ENCODE measurements at regions not wholly inside any gene's neighbourhood (a gene's known extent, or its start where the extent isn't known, plus 50 kb on each side); places are given as distances from the start of the nearest gene placed in this dataset.

DNA sequence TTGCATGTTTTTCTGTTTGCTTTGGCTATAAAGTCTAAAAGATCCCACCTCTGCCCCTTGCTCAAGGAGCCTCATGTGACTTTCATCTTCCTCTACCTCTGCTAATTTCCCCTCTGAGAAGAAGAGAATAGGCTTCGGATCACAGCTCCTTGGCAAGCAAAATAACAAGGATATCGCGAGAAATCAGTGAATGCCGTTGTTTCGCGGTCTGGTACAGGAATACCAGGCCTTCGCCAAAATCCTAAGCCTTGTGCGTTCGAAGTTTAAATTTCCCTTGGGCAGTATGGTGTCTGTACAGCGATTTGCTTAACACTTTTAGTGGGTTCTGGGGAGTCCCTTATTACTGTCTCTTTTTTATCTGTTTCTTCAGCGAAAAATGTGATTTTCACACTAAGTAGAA lies 142.3 kb downstream of the IRF8 start:
- no peak for DNase-seq (ENCODE audit: low spot score)

DNA sequence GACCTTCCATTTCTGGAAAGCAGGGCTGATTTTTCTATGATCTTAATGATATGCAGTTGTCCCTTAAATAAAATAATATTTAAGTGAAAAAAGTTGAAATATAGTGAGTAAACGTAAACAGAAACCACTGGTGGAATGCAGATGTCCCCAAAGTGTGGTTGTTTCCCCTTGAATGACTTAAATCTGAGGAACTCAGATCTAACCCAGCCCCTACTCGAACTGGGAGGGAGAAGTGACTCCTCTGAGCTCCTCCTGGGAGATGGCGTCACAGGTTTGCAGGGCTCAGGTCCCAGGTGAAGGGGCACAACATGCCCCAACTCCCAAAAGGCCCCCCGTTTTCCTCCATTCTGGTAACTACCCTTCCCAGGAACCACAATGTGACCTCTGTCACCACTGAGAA lies 142.8 kb downstream of the IRF8 start:
- DNase-seq (ENCODE audit: low spot score), result no peak

DNA sequence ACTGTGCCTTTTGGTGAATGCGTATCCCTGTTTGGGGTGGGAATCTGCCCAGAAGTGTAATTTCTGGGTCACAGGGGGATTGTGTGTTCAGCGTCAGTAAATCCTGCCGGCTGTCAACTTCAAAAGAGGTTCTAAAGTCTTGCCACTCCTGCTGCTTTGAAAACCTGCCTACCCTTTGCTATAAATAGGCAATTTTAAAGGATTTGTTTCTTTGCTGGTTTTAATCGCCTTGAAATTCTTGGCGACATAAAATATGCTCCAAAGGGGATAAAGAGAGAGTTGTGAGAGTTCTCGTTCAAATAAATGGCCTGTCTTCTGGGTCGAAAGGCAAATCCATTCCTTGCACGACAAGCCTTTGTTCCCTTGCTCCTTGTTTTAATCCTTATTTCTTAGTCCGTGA lies 143.4 kb downstream of the IRF8 start:
- no peak for DNase-seq (ENCODE audit: low spot score)

DNA sequence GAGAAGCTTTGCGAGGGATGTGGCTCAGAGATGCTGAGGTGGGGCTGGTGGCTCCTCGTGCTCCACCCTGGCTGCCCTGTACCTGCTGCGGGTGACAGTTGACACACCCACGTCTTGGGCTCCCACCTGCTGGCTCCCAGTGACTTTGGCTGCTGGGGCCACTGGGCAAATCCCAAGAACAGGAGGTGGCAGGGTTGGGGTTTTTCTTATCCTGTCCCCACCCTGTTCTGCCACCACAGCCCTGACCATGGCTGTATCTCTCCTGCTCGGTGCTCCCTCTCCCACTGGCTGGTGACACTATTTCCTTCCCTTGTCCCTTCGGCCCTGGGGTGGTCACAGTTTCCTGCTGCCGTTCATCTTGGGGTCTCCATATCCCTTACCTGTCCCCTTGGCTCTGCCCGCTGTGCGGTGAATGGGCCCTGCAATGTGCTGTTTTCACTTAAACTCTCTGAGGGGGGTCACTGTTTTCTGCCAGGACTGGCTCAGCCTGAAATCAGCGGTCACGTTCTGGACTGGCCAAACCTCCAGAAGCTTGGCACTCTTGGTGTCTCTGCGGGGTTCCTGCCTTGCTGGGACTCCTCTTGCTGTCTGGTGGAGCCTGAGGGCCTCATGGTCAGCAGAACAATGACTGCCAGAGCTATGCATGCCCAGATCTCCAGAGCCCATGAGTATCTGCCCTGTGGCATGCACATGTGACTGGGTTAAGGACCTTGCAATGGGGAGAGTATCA lies 144.2 kb downstream of the IRF8 start:
- DNase-seq (ENCODE audit: low spot score), result no peak

DNA sequence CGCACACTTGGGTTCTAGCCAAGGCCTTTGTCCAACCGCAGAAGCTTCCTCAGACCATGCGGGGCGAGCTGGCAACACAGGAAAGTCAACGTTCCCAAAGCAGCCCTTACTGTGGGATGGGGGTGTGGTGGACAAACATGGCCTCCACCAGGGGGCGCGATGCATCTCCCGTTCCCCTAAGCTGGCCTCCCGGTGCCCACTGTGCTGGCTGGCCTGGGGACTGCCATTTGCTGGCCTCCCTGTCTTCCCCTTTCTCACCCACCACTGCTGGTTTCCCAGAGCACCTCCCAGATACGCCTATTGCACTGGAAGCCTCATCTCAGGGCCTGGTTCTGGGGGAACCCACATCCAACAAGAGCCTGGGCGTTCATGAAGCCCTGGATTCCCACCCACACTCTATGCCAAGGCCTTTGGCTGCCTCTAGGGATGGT lies 145.3 kb downstream of the IRF8 start:
- DNase-seq (ENCODE audit: low spot score), result peak; percentile 74

DNA sequence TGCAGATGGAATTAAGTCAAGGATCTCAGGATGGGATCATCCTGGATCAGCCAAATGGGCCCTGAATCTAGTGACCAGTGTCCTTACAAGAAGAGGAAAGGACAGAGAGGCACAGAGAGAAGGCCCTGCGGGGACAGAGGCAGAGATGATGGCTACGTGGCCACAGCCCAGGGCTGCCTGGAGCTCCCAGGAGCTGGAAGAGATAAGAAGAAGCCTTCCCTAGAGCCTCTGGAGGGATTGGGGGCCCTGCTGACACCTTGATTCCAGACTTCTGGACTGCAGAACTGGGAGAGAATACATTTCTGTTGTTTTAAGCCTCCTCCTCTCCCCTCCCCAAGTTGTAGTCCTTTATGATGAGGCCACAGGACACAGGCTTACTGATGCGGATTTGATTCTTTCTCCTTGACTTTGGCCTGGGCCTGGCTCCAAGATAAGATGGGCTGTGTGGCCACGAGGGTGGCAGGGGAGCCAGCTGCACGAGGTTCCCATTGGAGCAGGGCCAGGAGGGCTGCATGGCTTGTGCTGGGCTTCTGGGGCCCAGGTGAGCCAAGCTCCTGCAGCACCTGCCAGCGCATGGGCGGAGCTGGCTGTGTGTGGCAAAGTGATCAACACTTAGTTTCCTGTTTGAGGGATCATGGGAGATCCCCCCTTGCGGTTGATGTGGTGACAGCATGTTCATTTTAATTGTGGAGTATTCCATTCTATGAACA lies 146.1 kb downstream of the IRF8 start:
- no peak for DNase-seq (ENCODE audit: low spot score)

DNA sequence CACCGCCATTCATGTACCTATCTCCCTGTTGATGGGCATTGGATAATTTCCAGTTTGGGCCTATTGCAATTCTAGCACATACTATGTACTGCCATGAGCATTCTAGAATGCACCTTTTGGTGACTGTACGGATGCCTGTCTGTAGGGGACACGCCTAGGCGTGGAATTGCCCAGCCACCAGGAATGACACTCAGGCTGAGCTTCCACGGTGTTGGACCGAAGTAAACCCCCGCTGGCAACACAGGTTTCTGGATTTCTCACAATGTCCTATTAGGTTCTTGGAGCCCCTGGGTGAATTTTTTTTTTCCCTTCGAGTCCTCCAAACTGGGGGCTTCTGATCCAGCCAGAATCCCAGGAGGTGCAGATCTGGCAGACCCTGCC lies 146.6 kb downstream of the IRF8 start:
- DNase-seq (ENCODE audit: low spot score), result no peak

DNA sequence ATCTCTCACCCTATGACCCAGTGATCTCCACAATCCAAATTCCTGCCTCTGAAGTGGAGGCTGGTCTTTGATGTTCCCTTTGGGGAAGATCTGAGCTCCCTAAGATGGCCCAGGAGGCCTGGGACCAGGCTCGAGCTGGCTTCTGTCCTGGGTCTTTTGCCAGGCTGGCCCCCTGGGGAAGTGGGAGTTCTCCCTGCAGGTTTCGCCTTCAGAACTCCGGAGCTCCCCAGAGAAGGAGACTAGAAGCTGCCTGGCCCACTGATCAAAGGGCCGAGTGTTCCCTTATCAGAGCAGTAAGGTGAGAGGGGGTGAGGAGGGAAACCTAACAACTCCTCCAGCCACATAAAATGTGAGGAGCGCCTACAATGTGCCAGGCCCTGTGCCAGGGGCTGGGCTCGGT lies 147.1 kb downstream of the IRF8 start:
- no peak for DNase-seq (ENCODE audit: low spot score)

DNA sequence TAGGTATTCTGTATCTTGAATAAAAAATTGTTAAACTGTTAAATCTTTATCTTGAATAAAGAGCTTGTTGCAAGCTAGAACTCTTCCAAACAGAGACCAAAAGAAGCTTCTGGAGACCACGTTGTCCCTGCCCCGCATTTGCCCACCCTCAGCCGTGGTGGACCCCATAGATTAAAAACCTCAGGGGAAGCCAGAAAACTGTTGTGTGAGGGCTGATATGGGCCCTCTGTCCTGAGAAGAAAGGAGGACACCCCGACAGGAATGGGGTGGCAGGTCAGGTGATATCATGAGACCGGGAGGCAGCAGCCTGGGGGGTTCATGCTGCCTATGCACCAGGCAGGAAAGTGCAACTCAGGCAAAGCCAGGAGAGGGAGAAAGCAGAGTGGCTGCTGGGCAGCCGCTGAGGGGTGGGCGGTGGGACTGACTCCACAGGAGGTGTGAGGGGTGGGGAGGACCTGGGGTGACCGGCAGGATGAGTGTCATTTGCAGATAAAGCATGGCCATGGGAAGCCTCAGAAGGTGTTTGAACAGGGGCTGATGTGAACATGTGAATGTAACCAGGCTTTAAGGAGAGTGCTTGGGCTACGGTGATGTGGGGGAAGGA lies 147.8 kb downstream of the IRF8 start:
- DNase-seq (ENCODE audit: low spot score), result no peak

DNA sequence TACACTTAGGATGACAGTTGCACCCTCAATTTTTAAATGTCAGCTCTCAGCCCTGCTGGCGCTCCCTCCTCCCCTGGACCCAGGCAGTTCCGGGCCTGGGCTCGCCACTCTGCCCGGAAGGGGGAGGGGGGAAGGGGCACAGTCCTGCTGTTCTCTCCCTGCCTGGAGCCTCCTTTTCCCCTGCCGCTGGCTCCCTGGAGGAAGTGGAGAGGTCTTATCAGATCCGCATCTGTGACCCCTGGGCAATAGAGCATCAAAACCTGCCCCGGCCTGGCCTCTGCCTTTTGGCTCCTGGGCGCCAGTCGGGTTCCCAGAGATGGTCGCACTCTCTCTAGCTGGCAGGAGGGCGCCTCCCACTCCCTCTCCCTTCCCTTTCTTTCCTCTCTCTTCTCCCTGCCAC lies 149.3 kb downstream of the IRF8 start:
- no peak for DNase-seq (ENCODE audit: low spot score)

DNA sequence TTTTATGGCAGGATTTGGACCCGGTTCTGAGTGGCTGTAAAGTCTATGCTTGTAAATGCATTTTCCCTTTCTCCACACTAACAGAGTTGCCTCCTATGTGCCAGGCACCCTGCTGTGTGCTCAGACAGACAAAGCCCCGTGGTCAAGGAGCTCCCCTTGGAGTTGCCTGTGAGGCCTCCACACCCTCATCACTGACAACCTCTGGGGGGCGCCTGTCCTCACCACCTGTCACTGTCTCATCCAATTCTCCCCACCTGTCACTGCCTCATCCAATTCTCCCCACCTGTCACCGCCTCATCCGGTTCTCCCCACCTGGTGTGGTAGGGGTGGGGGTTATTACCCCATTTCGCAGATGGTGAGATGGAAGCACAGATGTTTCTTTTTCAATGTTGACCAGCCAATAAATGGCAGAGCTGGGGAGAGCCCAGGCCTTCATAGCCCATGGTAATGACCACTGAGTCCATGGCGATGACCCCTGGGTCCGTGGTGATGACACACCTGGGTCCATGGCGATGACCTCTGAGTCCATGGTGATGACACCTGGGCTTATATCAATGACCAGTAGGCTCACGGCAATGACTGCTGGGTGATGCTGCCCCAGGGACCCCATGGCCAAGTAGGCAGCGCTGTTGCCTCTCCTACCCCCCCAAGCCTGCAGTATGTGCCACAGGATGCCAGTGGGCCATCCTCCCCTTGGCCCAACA lies 150.1 kb downstream of the IRF8 start:
- no peak for DNase-seq (ENCODE audit: low spot score)

DNA sequence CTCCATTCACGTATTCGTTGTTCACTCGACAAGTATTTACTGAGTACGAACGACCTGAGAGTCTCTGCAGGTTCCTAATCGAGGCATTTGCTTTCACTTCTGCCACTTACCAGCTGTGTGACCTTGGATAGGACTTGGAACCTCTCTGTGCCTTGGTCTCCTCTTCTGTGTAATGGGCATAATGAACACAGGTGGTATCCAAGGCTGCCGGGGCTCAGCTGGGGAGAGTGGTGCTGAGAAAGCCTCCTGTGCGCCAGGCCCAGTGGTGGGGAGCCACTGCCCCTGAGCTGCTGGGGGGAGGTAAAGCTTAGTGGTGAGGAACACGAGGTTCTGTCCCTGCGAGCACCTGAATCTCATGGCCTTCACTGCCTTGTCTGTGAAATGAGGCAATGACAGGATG lies 150.7 kb downstream of the IRF8 start:
- no peak for DNase-seq (ENCODE audit: low spot score)

DNA sequence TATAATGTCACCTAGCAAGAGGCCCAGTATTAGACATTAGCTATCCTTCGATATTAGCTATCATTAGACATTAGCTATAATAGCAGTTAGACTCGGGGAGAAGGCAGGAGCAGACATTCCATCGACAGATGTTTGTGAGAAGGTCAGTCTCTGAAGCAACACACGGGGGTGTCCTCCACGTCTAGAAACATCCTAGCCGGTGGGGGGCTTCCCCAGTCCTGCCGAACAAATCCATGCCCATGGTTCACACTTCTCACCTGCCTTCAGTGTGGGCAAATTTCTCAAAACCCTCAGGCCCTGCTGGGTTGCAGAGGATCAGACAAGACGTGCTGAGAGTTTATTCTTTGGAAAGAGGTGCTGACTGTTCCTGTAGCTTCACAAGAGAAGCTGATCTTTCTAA lies 151.1 kb downstream of the IRF8 start:
- DNase-seq (ENCODE audit: low spot score), result no peak

DNA sequence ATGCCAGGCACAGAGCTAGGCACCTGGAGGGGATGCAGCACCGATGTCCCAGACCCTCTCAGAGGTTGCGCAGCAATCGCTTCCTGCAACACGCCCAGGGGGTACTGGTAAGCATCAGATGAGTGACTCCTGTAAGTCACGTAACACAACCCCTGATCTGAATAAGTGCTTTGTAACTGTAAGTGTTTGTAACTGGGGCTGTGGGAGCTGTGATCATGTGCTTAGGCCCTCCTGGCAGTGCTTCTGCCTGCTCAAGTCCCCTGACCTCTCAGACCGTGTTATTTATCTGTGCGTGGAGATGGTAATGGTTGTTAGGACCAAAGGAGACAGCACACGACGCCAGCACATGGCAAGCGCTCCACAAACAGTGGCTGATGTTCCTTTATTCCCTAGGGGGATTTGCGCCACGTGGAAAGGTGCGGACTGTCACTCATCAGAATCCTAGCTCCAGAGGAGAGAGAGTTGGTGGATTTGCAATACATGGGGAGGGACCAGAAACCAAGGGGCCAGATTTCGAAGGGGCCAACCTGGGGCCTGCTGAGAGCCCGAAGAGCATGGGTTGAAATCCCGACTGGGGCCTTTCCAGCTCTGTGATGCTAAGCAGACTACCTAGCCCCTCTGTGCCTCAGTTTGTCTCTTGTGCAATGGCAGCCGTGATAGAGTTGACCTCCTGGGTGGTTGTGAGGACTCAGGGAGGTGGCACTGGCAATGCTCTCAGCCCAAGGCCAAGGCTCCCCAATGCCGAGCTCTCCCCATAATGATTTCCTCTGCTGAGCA lies 151.8 kb downstream of the IRF8 start:
- DNase-seq (ENCODE audit: low spot score), result no peak

DNA sequence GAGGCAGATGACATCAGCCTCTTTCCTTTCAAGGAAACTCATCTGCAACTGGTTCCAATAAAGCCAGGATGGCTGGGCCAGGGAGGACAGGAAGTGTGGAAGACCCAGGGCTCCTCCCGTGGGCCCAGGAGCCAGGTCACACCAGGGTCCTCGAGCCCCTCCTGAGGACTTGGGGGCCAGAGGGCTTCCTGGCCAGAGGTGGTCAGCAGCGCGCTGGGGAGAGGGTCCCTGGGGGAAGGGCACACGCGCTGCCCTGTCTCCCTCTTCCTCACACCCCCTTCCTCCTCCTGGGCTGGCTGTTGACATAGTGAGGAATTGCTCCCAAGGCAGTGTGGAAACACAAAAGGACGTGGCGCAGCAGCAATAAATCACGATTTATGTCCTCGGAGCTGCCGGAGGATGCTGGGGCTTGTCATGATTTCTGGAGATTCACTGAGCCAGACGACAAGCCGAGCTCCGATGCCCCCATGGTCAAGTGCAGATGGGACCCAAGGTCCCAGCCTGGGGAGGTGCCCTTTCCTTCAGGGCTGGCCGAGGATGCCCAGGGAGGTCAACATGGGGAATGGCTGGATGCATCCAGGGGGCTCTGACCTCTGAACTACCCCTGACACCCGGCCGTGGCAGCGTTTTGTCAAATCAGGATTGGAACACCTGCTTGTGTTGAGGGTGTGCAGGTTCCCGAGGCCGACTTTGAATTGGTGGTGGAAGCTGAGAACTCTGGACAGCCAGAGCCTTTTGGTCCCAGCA lies 152.6 kb downstream of the IRF8 start:
- DNase-seq (ENCODE audit: low spot score), result no peak

DNA sequence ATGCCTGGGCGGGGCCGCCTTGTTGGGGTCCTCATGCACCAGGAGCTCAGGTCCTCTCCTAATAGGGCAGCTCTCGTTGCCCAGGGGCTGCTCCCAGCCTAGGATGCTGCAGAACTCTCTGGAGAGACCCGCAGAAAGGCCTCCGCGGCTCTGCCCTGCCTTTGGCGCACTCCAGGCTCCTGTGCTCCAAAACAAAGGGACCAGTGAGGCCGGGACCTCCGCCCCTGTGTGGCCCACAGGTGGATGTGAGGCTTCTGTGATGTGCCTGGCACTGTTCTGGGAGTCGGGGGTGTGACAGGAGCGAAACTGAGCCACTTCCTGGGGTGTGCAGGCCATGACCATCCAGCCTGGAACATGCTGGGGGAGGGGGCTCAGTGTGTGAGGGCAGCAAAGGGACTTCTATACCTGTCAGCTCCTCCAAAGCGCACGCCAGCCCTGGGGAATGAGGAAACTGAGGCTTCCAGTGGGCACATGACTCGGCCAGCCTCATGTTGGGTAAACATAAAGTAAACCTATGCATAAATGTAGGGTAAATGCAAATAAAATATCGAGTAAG lies 153.2 kb downstream of the IRF8 start:
- no peak for DNase-seq (ENCODE audit: low spot score)

DNA sequence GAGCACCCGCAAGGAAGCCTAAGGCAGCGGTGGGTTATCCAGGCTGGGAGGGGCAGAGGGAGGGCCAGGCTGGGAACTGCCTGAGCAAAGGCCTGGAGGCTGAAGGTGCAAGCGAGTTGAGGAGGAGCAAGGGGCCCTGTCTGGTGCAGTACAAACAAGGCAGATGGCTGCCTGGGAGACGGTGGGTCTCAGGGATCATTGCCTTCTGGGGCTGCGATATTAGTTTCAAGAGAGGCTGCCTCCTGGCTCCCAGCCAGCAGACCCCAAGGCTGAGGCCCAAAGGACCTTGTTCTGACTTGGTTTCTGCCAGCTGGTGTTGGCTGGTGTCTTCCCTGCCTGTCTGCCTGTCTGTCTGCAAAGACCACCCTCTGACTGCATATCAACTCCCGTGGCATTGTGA lies 154.0 kb downstream of the IRF8 start:
- DNase-seq (ENCODE audit: low spot score), result no peak

DNA sequence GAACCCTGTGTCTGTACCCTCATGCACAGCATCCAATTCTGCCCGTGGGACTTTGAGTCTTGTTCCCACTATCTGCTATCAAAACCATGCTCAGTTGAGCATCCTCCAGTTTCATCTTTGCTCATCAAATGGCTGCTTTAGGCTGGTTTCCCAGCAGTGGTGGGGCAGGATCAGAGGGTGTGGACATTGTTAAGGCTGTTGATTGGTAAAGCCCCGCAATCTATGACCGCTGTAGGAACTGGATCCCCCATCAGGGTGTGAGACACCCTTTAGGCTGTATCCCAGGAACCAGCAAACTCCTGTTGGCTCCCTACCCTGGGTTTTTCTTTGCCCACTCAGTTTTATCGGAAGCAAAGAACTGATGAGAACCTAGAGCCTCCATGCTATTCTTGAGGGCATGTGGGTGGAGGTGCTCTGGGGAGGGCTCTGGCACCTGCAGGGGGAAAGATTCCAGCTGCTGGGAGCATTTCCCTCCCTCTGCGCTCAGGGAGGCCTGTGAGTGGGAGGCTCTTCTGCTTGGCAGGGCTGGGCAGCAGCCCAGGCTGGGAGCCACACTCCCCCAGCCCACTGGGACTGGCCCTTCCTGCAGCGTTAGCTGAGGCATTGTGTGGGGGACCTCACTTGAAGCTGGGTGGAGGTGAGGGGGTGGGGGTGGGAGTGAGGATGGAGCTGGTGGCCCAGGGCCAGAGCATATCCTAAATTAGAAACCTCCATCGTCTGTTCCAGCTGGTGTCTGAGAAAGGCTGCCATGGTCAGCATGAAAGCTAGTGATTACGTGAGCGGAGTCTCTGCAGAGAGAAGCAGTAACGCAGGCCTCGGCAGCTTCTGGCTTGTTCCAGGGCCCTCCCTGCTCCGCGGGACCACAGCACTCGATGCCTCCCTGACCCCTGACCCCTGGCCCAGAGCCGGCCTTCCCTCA lies 160.6 kb downstream of the IRF8 start:
- no peak for DNase-seq (ENCODE audit: low spot score)

DNA sequence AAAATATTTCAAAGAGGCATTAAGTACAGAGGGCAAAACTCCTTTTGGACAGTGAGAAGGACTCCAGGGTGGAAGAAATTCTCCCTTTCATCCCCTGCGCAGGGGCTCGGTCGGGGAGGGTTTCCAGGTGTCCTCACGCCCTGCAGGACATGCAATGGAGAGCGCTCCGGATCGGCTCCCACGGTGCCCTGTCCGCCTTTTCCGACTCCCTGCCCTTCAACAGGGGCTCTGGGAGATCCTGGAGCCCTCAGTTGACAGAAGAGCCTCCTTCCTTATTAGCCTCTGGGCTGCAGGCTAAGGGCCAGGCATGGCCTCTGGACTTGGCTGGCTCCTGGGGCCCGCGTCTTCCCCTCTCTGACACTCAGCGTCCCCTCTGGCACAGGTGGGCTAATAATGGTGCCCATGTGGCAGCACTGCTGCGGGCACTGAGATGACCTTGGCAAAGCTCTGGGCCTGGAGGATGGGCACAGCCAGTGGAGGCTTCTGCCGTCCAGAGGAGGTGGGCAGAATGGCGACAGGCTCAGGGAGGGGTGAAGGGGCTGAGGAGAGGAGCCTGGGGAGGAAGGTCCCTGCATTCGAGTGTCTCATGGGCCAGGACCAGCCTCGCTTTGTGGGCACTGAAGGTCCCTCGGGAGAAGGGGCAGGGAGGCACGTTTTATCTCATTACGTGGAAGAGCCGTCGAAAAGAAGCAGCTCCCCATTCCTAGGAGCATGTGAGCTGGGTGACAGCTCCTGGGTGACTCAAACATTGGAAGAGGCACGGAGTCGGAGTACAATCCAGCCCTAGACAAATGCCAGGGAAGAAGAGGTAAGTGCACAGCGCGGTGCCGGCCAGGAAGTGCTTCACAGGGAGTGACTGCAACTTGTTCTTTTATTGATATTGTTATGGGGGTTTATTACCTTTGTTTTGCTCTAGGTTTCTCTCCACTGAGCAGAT lies 161.7 kb downstream of the IRF8 start:
- no peak for DNase-seq (ENCODE audit: low spot score)

Measured in GM03348 (cell line).